Spleen (tissue), 7 donors: ENCODE measurements at regions not wholly inside any gene's neighbourhood (a gene's known extent, or its start where the extent isn't known, plus 50 kb on each side); places are given as distances from the start of the nearest gene placed in this dataset.

ENCODE experiments used
- POLR2A ChIP-seq, 3 donors: fragments of 450-650 bp; IDR thresholded peaks; one replicate each; pipeline ENCODE4 v1.5.1; 2017; ENCODE audit warnings: antibody characterized with exemption in 3 of 3, mild to moderate bottlenecking in 1 of 3
- TF ChIP-seq, protein P1 (sequence below), 11 experiments: fragments of 200-600 bp in 7 of 11; fragments of 450-650 bp in 4 of 11; sonication (generic) in 4 of 11; IDR thresholded peaks in 8 of 11; conservative IDR thresholded peaks in 3 of 11; 1 replicate in 7 of 11; 2 replicates in 4 of 11; pipeline versions ENCODE4 v1.4.0 to v1.8.0; 2016 to 2021; ENCODE audit warnings: antibody characterized with exemption in 11 of 11, inconsistent platforms in 4 of 11, mild to moderate bottlenecking in 1 of 11
- donor health status: DM: no; HTN: no; CAD: no; lungs with moderate emphysema.
- donor health status: DM: no; HTN: no; CAD: no.
- donor health status: DM: no; HTN: no; CAD: no.

DNA sequence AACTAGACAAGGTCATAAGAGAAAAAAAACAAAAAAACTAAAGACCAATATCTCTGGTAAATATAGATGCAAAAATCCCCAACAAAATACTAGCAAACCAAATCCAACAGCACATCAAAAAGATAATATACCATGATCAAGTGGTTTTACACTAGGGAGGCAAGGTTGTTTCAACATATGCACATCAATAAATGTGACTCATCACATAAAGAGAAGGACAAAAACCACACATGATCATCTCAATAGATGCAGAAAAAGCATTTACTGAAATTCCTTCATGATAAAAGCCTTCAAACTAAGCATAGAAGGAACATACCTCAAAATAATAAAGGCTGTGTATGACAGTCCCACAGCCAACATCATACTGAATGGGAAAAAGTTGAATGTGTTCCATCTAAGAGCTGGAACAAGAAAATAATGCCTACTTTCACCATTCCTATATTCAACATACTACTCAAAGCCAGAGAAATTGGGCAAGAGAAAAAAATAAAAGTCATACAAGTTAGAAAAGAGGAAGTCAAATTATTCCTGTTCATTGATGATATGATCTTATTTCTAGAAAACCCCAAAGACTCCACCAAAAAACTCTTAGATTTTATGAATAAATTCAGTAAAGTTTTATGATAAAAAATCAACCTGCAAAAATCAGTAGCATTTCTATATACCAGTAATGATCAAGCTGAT, 72.2 kb upstream of the FAM169A start:
- TF ChIP-seq POLR2A (IDR thresholded peaks at IDR 0.05), result no peak
- TF ChIP-seq, protein P1, sequence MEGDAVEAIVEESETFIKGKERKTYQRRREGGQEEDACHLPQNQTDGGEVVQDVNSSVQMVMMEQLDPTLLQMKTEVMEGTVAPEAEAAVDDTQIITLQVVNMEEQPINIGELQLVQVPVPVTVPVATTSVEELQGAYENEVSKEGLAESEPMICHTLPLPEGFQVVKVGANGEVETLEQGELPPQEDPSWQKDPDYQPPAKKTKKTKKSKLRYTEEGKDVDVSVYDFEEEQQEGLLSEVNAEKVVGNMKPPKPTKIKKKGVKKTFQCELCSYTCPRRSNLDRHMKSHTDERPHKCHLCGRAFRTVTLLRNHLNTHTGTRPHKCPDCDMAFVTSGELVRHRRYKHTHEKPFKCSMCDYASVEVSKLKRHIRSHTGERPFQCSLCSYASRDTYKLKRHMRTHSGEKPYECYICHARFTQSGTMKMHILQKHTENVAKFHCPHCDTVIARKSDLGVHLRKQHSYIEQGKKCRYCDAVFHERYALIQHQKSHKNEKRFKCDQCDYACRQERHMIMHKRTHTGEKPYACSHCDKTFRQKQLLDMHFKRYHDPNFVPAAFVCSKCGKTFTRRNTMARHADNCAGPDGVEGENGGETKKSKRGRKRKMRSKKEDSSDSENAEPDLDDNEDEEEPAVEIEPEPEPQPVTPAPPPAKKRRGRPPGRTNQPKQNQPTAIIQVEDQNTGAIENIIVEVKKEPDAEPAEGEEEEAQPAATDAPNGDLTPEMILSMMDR (IDR thresholded peaks at IDR 0.05 in 8 of 11, conservative IDR thresholded peaks at IDR 0.05 in 3 of 11), result no peak
